ENCODE measurements at regions not wholly inside any gene's neighbourhood (a gene's known extent, or its start where the extent isn't known, plus 50 kb on each side); places are given as distances from the start of the nearest gene placed in this dataset.

DNA sequence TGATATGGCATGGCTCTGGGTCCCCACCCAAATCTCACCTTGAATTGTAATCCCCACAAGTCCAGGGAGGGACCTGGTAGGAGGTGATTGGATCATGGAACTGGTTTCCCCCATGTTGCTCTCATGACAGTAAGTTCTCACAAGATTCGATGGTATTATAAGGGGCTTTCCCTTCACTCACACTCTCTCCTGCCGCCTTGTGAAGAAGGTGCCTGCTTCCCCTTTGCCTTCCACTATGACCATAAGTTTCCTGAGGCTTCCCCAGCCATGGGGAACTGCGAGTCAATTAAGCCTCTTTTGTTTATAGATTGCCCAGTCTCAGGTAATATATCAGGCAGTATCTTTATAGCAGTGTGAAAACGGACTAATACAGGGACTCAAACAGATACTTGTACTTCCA, 50.4 kb upstream of the ZNF532 start:
- TF ChIP-seq, protein P1, sequence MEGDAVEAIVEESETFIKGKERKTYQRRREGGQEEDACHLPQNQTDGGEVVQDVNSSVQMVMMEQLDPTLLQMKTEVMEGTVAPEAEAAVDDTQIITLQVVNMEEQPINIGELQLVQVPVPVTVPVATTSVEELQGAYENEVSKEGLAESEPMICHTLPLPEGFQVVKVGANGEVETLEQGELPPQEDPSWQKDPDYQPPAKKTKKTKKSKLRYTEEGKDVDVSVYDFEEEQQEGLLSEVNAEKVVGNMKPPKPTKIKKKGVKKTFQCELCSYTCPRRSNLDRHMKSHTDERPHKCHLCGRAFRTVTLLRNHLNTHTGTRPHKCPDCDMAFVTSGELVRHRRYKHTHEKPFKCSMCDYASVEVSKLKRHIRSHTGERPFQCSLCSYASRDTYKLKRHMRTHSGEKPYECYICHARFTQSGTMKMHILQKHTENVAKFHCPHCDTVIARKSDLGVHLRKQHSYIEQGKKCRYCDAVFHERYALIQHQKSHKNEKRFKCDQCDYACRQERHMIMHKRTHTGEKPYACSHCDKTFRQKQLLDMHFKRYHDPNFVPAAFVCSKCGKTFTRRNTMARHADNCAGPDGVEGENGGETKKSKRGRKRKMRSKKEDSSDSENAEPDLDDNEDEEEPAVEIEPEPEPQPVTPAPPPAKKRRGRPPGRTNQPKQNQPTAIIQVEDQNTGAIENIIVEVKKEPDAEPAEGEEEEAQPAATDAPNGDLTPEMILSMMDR (conservative IDR thresholded peaks at IDR 0.05): no peak
- peak overlapping the region; percentile 37 for H3K27ac ChIP-seq
